Fibroblast of pulmonary artery (primary cell): ENCODE measurements at regions not wholly inside any gene's neighbourhood (a gene's known extent, or its start where the extent isn't known, plus 50 kb on each side); places are given as distances from the start of the nearest gene placed in this dataset.

ENCODE experiments used
- DNase-seq: peaks from one replicate; pipeline ENCODE4 v3.0.0-alpha.2; 2010; ENCODE audit warnings: low read depth
- H3K4me3 ChIP-seq: replicated peaks from 2 replicates; pipeline ENCODE4 v1.5.1; 2011; ENCODE audit warnings: low read depth, mild to moderate bottlenecking, control low read depth, low read length, moderate library complexity
- TF ChIP-seq, protein P1 (sequence below): IDR thresholded peaks from 2 replicates; pipeline ENCODE4 v1.5.1; 2011; ENCODE audit warnings: mild to moderate bottlenecking, control low read depth, low read length, inconsistent platforms; ENCODE audit errors: missing control alignments

DNA sequence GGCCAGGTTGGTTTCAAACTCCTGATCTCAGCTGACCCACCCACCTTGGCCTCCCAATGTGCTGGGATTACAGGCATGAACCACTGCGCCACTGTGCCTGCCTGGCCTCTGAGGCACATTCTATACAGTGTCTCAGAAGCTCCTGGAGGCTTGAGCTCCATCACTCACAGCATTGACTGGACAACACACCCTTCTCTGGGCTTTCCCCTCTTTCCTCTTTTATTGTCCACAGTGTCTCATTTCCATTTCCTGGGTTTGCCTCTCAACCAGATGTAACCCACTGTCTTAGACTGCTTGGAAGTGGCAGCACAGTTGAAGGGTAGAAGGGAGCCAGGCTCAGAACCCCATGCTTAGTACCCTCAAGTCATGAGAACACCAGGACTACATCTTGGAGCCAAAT, 208.1 kb downstream of the MTX2 start:
- no peak for DNase-seq
- TF ChIP-seq, protein P1, sequence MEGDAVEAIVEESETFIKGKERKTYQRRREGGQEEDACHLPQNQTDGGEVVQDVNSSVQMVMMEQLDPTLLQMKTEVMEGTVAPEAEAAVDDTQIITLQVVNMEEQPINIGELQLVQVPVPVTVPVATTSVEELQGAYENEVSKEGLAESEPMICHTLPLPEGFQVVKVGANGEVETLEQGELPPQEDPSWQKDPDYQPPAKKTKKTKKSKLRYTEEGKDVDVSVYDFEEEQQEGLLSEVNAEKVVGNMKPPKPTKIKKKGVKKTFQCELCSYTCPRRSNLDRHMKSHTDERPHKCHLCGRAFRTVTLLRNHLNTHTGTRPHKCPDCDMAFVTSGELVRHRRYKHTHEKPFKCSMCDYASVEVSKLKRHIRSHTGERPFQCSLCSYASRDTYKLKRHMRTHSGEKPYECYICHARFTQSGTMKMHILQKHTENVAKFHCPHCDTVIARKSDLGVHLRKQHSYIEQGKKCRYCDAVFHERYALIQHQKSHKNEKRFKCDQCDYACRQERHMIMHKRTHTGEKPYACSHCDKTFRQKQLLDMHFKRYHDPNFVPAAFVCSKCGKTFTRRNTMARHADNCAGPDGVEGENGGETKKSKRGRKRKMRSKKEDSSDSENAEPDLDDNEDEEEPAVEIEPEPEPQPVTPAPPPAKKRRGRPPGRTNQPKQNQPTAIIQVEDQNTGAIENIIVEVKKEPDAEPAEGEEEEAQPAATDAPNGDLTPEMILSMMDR: no peak
- H3K4me3 ChIP-seq: no peak overlapping the region

GRCh38 chr2:176479961-176480360, 210.7 kb downstream of the MTX2 start:
- TF ChIP-seq, protein P1: no peak
- DNase-seq: no peak
- H3K4me3 ChIP-seq: no peak overlapping the region

- no peak for DNase-seq
- no peak overlapping the region for H3K4me3 ChIP-seq
- TF ChIP-seq, protein P1: no peak
Measured at GRCh38 chr2:176482107-176482506, 212.9 kb downstream of the MTX2 start.

GRCh38 chr2:176483476-176483875, 214.2 kb downstream of the MTX2 start:
- TF ChIP-seq, protein P1: no peak
- DNase-seq: no peak
- no peak overlapping the region for H3K4me3 ChIP-seq

- TF ChIP-seq, protein P1: no peak
- no peak for DNase-seq
- H3K4me3 ChIP-seq: no peak overlapping the region
Measured at GRCh38 chr2:176483901-176484568, 214.8 kb downstream of the MTX2 start.

DNA sequence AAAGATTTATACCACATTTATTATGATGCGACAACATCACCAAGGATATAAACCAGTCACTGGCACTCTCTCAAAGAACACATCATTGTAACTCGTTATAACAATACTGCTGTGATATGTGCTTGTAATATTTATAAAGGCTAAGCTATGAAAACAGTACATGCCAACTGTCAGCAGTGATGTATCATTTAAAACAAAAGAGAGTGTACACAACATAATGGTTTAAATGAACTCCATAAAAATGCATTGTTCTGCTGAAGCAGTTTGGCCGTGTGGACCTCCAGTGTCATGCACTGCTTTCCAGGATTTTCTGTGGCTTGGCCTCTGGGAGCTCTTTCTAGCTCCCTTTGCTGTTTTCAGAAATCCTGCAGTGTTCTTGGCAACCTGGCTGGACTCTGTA, 215.6 kb downstream of the MTX2 start:
- TF ChIP-seq, protein P1: no peak
- peak; percentile 67 for DNase-seq
- no peak overlapping the region for H3K4me3 ChIP-seq

- TF ChIP-seq, protein P1: no peak
- H3K4me3 ChIP-seq: no peak overlapping the region
- DNase-seq: peak; percentile 9
Measured at GRCh38 chr2:176488431-176488830, 219.2 kb downstream of the MTX2 start.
